Upper lobe of left lung (tissue), 6 donors: ENCODE measurements at regions not wholly inside any gene's neighbourhood (a gene's known extent, or its start where the extent isn't known, plus 50 kb on each side); places are given as distances from the start of the nearest gene placed in this dataset.
A peak's percentile ranks its signal among the peaks of the same experiment; 100 is the strongest.

Experiments used
- ATAC-seq, 2 donors: fragments of 200-7000 bp; cut with Tn5 transposase; one replicate each; pipeline ENCODE4 v1.9.1; 2022; ENCODE audit warnings: mild to moderate bottlenecking in 2 of 2, moderate library complexity in 2 of 2; ENCODE audit not compliant: low FRiP score in 2 of 2
- DNase-seq, 2 donors: peaks; one replicate each; pipeline ENCODE4 v3.0.0-alpha.2; 2019 to 2020
- H3K27ac ChIP-seq, 4 donors: fragments of 200-600 bp; sonication (generic); one replicate each; pipeline ENCODE4 v1.5.1; 2016 to 2019
- H3K27me3 ChIP-seq, 4 donors: fragments of 200-600 bp; sonication (generic); one replicate each; pipeline ENCODE4 v1.5.1; 2017 to 2019
- H3K36me3 ChIP-seq, 4 donors: fragments of 200-600 bp; sonication (generic); one replicate each; pipeline ENCODE4 v1.5.1; 2016 to 2019
- H3K4me1 ChIP-seq, 4 donors: fragments of 200-600 bp; sonication (generic); one replicate each; pipeline ENCODE4 v1.5.1; 2018 to 2019
- H3K4me3 ChIP-seq, 4 donors: fragments of 200-600 bp; sonication (generic); one replicate each; pipeline ENCODE4 v1.5.1; 2017 to 2019; ENCODE audit warnings: mild to moderate bottlenecking in 2 of 4, moderate library complexity in 1 of 4
- H3K9me3 ChIP-seq, 4 donors: fragments of 200-600 bp; sonication (generic); one replicate each; pipeline ENCODE4 v1.5.1; 2018 to 2019
- CTCF ChIP-seq, 6 experiments: fragments of 450-650 bp in 4 of 6; fragments of 200-600 bp in 2 of 6; sonication (generic) in 2 of 6; IDR thresholded peaks; one replicate each; pipeline ENCODE4 v1.5.1; 2016 to 2019; ENCODE audit warnings: antibody characterized with exemption in 6 of 6
- EP300 ChIP-seq, 4 donors: sonication (generic); formaldehyde crosslinking; IDR thresholded peaks; one replicate each; pipeline ENCODE4 v1.5.1; 2017; ENCODE audit warnings: antibody characterized with exemption in 4 of 4, control low read depth in 2 of 4
- POLR2A ChIP-seq, 4 donors: fragments of 450-650 bp; IDR thresholded peaks; one replicate each; pipeline ENCODE4 v1.5.1; 2016 to 2017; ENCODE audit warnings: antibody characterized with exemption in 4 of 4, mild to moderate bottlenecking in 2 of 4
- POLR2AphosphoS5 ChIP-seq, 2 donors: sonication (generic); formaldehyde crosslinking; IDR thresholded peaks; one replicate each; pipeline ENCODE4 v1.5.1; 2017; ENCODE audit warnings: antibody characterized with exemption in 2 of 2
- WGBS, 2 donors: methylation state at CpG; one replicate each; pipeline ENCODE4 v1.1.5; 2017 to 2018; 5-methylcytosine and 5-hydroxymethylcytosine counted together
- donor health status: DM: no; HTN: no; CAD: no; lungs with moderate emphysema.
- donor health status: DM: no; HTN: yes; CAD: no; lungs with severe emphysema.

DNA sequence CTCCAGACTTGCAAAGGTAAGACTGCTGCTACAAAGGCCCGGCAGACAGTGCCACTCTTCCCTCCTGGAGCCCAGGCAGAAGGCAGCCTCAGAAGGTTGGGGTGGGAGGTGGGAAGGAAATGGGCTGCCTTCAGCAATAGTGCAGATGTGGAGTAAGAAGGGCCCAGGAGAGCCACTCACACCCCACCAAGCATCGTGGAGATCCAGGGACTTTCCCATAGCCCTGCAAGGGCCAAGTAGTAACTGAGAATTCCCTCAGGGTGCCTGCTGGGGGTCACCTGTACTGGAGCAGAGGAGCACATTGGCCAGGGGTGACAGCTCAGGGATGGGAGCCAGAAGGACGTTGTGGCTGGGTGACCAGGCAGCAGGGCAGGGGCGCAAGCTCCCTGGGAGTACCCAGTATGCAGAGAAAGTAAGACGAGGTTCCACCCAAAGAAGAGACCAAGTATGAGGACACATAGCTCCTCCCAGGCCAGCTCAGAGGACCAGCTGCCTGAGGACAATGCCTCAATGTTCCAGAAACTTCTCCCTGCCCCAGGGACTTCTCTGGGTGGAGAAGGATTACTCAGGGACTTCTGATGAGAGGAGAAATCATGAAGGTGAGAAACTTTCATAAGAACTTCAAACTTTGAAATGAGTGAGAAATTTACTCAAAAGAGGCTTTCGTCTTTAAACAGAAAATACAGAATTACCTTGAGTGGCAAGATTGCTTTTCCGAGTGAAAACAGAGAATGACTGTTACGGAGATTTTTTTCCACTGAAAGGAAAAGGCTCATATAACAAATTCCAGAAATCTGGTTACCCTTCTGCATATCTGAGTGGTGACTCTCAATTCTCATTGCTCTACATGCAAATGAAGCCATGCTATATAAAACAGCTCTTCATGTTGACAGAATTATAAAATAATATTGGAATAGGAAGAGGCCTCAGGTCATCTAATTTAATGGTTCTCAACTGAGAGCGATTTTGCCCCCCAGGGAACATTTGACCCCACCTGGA is 87.9 kb upstream of the TRIO start:
- Histone ChIP-seq H3K36me3 (no peaks in the 10 kb centered on the region), H3K9me3 (no peaks in the 10 kb centered on the region), H3K27me3 (no peaks in the 10 kb centered on the region), H3K4me1 (no peaks in the 10 kb centered on the region), H3K4me3 (no peak overlapping the region), H3K27ac (no peak overlapping the region)
- 79 to 87% methylated on average over 8 to 9 of the region's 9 CpGs for WGBS, 2 donors
- DNase-seq (no peak), ATAC-seq (peak in 1 of 2 donors; percentile 51)
- TF ChIP-seq POLR2AphosphoS5 (IDR thresholded peaks at IDR 0.05): no peak
- TF ChIP-seq POLR2A (IDR thresholded peaks at IDR 0.05): no peak
- no peak for TF ChIP-seq CTCF (IDR thresholded peaks at IDR 0.05)
- TF ChIP-seq EP300 (IDR thresholded peaks at IDR 0.05): no peak

DNA sequence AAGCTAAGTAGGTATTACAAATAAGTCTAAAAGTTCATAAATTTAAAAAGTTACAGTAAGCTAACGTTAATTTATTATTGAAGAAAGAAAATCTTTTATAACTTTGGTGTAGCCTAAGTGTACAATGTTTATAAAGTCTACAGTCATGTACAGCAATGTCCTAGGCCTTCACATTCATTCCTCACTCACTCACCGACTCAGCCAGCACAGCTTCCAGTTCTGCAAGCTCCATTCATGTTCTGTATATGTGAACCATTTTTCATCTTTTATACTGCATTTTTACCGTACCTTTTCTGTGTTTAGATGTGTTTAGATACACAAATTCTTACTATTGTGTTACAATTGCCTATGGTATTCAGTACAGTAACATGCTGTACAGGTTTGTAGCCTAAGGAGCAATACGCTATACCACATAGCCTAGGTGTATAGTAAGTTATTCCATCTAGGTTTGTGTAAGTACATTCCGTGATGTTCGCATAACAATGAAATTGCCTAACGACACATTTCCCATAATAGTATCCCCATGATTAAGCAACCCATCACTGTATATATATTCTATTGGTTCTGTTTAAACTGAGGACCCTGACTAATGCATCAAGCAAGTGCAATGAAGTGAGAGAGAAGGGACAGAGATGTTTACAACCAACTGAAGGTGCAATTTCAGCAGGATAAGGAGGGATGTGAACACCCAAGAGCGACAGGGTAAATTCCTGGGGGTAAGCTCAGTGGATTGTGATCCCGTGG is 88.9 kb upstream of the TRIO start:
- WGBS, 2 donors: 86 to 91% methylated on average over 9 of the region's 9 CpGs
- DNase-seq (no peak), ATAC-seq (no peak)
- H3K36me3 ChIP-seq: no peaks in the 10 kb centered on the region
- no peak overlapping the region for H3K4me3 ChIP-seq
- no peaks in the 10 kb centered on the region for H3K4me1 ChIP-seq
- no peak overlapping the region for H3K27ac ChIP-seq
- no peak for TF ChIP-seq POLR2AphosphoS5 (IDR thresholded peaks at IDR 0.05)
- no peak for TF ChIP-seq EP300 (IDR thresholded peaks at IDR 0.05)
- no peak for TF ChIP-seq POLR2A (IDR thresholded peaks at IDR 0.05)
- H3K9me3 ChIP-seq: no peaks in the 10 kb centered on the region
- H3K27me3 ChIP-seq: no peaks in the 10 kb centered on the region

DNA sequence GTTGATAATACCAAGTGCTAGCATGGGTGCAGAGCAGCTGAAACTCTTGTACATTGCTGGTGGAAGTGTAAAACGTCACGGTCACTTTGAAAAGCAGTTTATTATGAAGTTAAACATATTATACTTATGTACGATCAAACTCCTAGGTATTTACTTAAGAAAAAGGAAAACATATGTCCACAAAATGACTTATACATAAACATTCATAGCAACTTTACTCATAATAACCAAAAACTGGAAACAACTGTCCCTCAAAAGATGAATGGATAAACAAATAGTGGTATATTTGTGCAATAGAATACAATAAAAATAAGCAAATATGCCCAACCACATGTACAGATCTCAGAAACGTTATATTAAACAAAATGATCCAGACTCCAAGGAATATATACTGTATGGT is 92.3 kb upstream of the TRIO start:
- no peak for DNase-seq
- Histone ChIP-seq H3K36me3 (no peaks in the 10 kb centered on the region), H3K4me1 (no peaks in the 10 kb centered on the region), H3K27me3 (no peaks in the 10 kb centered on the region), H3K9me3 (peaks cover 0 to 5% (median 0%) of the 10 kb centered on the region in 4 donors), H3K27ac (no peak overlapping the region), H3K4me3 (no peak overlapping the region)
- TF ChIP-seq POLR2AphosphoS5 (IDR thresholded peaks at IDR 0.05) (no peak), POLR2A (IDR thresholded peaks at IDR 0.05) (no peak), EP300 (IDR thresholded peaks at IDR 0.05) (no peak), CTCF (IDR thresholded peaks at IDR 0.05) (no peak)
- 46 to 59% methylated on average over 4 of the region's 4 CpGs for whole genome bisulfite sequencing, 2 donors
- ATAC-seq: no peak

DNA sequence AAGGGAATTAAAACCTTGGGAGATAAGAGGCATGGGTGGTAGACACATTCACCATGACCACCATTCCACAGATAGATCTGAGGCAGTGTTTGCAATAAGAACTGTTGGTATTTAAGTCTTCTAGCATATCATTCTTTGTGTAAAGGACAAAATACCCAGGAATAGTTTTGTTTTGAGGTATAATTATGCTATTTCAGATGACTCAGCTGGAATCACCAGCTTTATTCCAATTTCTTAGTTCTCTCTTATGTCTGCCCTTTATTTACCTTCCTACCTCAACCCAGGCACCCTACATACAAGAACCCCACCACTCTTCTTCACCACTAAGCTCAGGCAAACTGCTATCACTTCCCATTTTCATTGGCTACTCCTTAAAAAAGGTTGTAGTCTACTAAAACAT is 94.7 kb upstream of the TRIO start:
- Histone ChIP-seq H3K4me3 (no peak overlapping the region), H3K27ac (no peak overlapping the region), H3K36me3 (no peaks in the 10 kb centered on the region), H3K4me1 (no peaks in the 10 kb centered on the region), H3K27me3 (no peaks in the 10 kb centered on the region), H3K9me3 (peaks cover 0 to 5% (median 0%) of the 10 kb centered on the region in 4 donors)
- DNase-seq: no peak
- no peak for ATAC-seq
- TF ChIP-seq CTCF (IDR thresholded peaks at IDR 0.05) (no peak), POLR2AphosphoS5 (IDR thresholded peaks at IDR 0.05) (no peak), EP300 (IDR thresholded peaks at IDR 0.05) (no peak), POLR2A (IDR thresholded peaks at IDR 0.05) (no peak)

DNA sequence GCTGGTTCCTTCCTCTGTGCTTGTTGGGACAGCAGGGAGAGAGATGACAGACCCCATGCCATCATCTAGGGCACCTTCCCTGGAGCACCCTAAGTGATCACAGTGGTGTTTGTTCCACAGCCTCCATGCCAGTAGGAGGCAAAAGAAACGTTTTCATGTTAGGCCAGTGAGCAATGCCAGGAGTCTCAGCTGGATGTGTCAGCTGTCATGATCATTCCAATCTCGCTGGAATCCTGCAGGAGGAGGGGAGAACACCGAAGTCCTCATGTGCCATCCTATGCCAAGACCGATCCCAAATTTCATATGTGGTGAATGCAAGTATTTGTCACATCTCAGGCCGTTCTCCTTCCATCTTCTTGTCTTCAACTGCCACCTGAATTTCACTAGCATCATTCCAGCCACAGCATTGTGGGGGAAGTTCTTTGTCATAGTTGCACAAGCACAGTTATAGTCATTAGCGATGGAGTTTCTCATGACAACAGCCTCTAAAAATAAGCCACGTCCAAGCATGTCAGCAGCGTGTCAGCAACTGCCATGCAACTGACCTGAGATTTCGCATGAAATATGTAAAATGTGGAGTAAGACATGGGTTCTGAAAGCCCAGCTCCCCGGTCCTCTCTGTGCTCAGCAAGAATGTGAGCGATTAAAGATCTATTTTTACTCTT is 97.2 kb upstream of the DNAH5 start:
- Histone ChIP-seq H3K36me3 (no peaks in the 10 kb centered on the region), H3K4me3 (no peak overlapping the region), H3K27me3 (no peaks in the 10 kb centered on the region), H3K27ac (no peak overlapping the region), H3K9me3 (no peaks in the 10 kb centered on the region), H3K4me1 (peaks cover 1 to 6% (median 4%) of the 10 kb centered on the region in 4 donors)
- no peak for DNase-seq
- TF ChIP-seq POLR2A (IDR thresholded peaks at IDR 0.05): no peak
- TF ChIP-seq EP300 (IDR thresholded peaks at IDR 0.05): no peak
- 71 to 78% methylated on average over 11 of the region's 11 CpGs for WGBS, 2 donors
- no peak for ATAC-seq
